HepG2 (cell line): ENCODE measurements at regions not wholly inside any gene's neighbourhood (a gene's known extent, or its start where the extent isn't known, plus 50 kb on each side); places are given as distances from the start of the nearest gene placed in this dataset.

Experiments used
- CTCF ChIP-seq: sonication (generic); formaldehyde crosslinking; IDR thresholded peaks from 2 replicates; pipeline ENCODE4 v1.5.0; 2020; ENCODE audit warnings: mild to moderate bottlenecking, missing genetic modification reagents, moderate library complexity
- HOMEZ ChIP-seq: IDR thresholded peaks from 2 replicates; pipeline ENCODE4 v1.6.1; 2016; ENCODE audit warnings: low read depth
- KAT2B ChIP-seq: fragments of 150-350 bp; IDR thresholded peaks from 2 replicates; pipeline ENCODE4 v1.6.1; 2014; ENCODE audit warnings: low read depth, low read length, borderline replicate concordance
- NR2C2 ChIP-seq: sonication (generic); formaldehyde crosslinking; IDR thresholded peaks from 2 replicates; pipeline ENCODE4 v1.4.0; 2020; ENCODE audit warnings: missing genetic modification reagents, mild to moderate bottlenecking, moderate library complexity, borderline replicate concordance
- PLSCR1 ChIP-seq: sonication (generic); formaldehyde crosslinking; IDR thresholded peaks from 2 replicates; pipeline ENCODE4 v1.5.0; 2020; ENCODE audit warnings: missing genetic modification reagents, mild to moderate bottlenecking, borderline replicate concordance
- SMC3 ChIP-seq: IDR thresholded peaks from 2 replicates; pipeline ENCODE4 v1.6.1; 2011; ENCODE audit warnings: low read length, improper control_type of control experiment
- TCF12 ChIP-seq, 2 experiments: fragments of 450-650 bp in 1 of 2; sonication (generic) in 1 of 2; formaldehyde crosslinking in 1 of 2; IDR thresholded peaks; 2 replicates each; pipeline versions ENCODE4 v1.6.1 to v1.8.0; 2017 to 2022; ENCODE audit warnings: antibody characterized with exemption in 1 of 2, mild to moderate bottlenecking in 1 of 2, missing genetic modification reagents in 1 of 2, moderate library complexity in 1 of 2
- ZBTB1 ChIP-seq: sonication (generic); formaldehyde crosslinking; IDR thresholded peaks from 2 replicates; pipeline ENCODE4 v1.4.0; 2020; ENCODE audit warnings: missing genetic modification reagents, borderline replicate concordance
- ZBTB33 ChIP-seq: sonication (generic); formaldehyde crosslinking; IDR thresholded peaks from 2 replicates; pipeline ENCODE4 v1.4.0; 2020; ENCODE audit warnings: missing genetic modification reagents
- ZNF781 ChIP-seq: sonication (generic); formaldehyde crosslinking; IDR thresholded peaks from 2 replicates; pipeline ENCODE4 v1.5.1; 2020; ENCODE audit warnings: borderline replicate concordance, mild to moderate bottlenecking, missing genetic modification reagents; ENCODE audit errors: not compliant biosample characterization

GRCh38 chr3:28751864-28752263 is 403.2 kb upstream of the AZI2 start:
- TF ChIP-seq SMC3 (no peak), PLSCR1 (no peak), ZNF781 (CRISPR knock-in tag) (no peak), TCF12 (IDR thresholded peaks at IDR 0.05) (no peak), TCF12 (CRISPR knock-in tag; IDR thresholded peaks at IDR 0.05) (no peak), CTCF (CRISPR knock-in tag) (no peak), KAT2B (no peak), ZBTB1 (CRISPR knock-in tag) (no peak), ZBTB33 (CRISPR knock-in tag) (no peak), HOMEZ (CRISPR knock-in tag) (no peak), NR2C2 (CRISPR knock-in tag) (no peak)
